ENCODE measurements at regions not wholly inside any gene's neighbourhood (a gene's known extent, or its start where the extent isn't known, plus 50 kb on each side); places are given as distances from the start of the nearest gene placed in this dataset.

GRCh38 chr4:165723051-165723795 lies 149.8 kb upstream of the TLL1 start:
- dilution Hi-C loops (cut with MboI; ENCODE audit: extremely low pct_ligation_motif_present, low sequenced_read_pairs) = no loop called here
- no peaks in the 10 kb centered on the region for H3K79me2 ChIP-seq (ENCODE audit: control insufficient read depth, insufficient read depth, low read length)
- H3K27me3 ChIP-seq (ENCODE audit: control insufficient read depth in 2 of 2, insufficient read depth in 2 of 2, low read length in 2 of 2) = no peaks in the 10 kb centered on the region
- H2AFZ ChIP-seq (ENCODE audit: low read depth, low read length) = no peak overlapping the region
- DNase-seq (ENCODE audit: low read depth, low spot score) (no peak), FAIRE-seq (no peak)
- H3K4me2 ChIP-seq (ENCODE audit: insufficient read depth, low read length) = no peak overlapping the region
- no TSS peak for BruUV-seq (replicated peaks)
- no peaks in the 10 kb centered on the region for H4K20me1 ChIP-seq (replicated peaks; ENCODE audit: control insufficient read depth, extremely low read depth, insufficient read depth, low read length)
- CTCF ChIA-PET = no interaction called here
- H3K4me3 ChIP-seq (replicated peaks in 1 of 3; ENCODE audit: insufficient read depth in 1 of 3, low read depth in 1 of 3, low read length in 3 of 3) = no peak overlapping the region
- H3K9me3 ChIP-seq (replicated peaks; ENCODE audit: control insufficient read depth, insufficient read depth, low read length) = no peaks in the 10 kb centered on the region
- intact Hi-C loops (cut with micrococcal nuclease) = no loop called here
- POLR2A ChIA-PET = no interaction called here
- H3K9ac ChIP-seq (replicated peaks; ENCODE audit: extremely low read depth, insufficient read depth, low read length) = no peak overlapping the region
- no peaks in the 10 kb centered on the region for H3K4me1 ChIP-seq (ENCODE audit: control insufficient read depth, extremely low read depth, insufficient read depth, low read length)
- H3K36me3 ChIP-seq (ENCODE audit: control insufficient read depth in 2 of 2, extremely low read depth in 1 of 2, insufficient read depth in 2 of 2, low read length in 2 of 2) = no peaks in the 10 kb centered on the region
- no peak overlapping the region for H3K27ac ChIP-seq (ENCODE audit: insufficient read depth, low read depth, low read length)
- H3K9me1 ChIP-seq (replicated peaks; ENCODE audit: control insufficient read depth, extremely low read depth, insufficient read depth, low read length) = no peaks in the 10 kb centered on the region
- TF ChIP-seq EZH2 (IDR thresholded peaks at IDR 0.05; ENCODE audit: borderline replicate concordance, low read depth, low read length, severe bottlenecking) (no peak), JUN (IDR thresholded peaks at IDR 0.05; ENCODE audit: borderline replicate concordance, insufficient read depth, insufficient read length, low read depth) (no peak), MAX (IDR thresholded peaks at IDR 0.05; ENCODE audit: insufficient read depth, insufficient read length) (no peak), FOS (IDR thresholded peaks at IDR 0.05; ENCODE audit: borderline replicate concordance, insufficient read depth, low read length) (no peak), POLR2AphosphoS5 (IDR thresholded peaks at IDR 0.05; ENCODE audit: insufficient read depth, low read depth, low read length) (no peak), GATA2 (IDR thresholded peaks at IDR 0.05; ENCODE audit: insufficient read depth, insufficient read length, low read depth, low read length) (no peak), MYC (IDR thresholded peaks at IDR 0.05; ENCODE audit: low read depth, low read length) (no peak), CTCF (IDR thresholded peaks at IDR 0.05; ENCODE audit: extremely low read depth in 1 of 2, insufficient read depth in 1 of 2, low read depth in 1 of 2, low read length in 2 of 2) (no peak), POLR2A (IDR thresholded peaks at IDR 0.05; ENCODE audit: low read depth, low read length) (no peak)
